H9 (cell line): ENCODE measurements at regions not wholly inside any gene's neighbourhood (a gene's known extent, or its start where the extent isn't known, plus 50 kb on each side); places are given as distances from the start of the nearest gene placed in this dataset.

Experiments used
- DNase-seq: peaks from one replicate; pipeline ENCODE4 v3.0.0-alpha.2; 2017
- H2AFZ ChIP-seq: one replicate; pipeline ENCODE4 v1.6.1; 2013; ENCODE audit warnings: mild to moderate bottlenecking, low read length, control low read depth, moderate library complexity
- H2AK5ac ChIP-seq: 2 replicates; pipeline ENCODE4 v1.6.1; 2013; ENCODE audit warnings: low read length, control low read depth, mixed read lengths; ENCODE audit not compliant: insufficient read length
- H2BK120ac ChIP-seq: one replicate; pipeline ENCODE4 v1.6.1; 2013; ENCODE audit warnings: low read depth, mild to moderate bottlenecking, low read length, control low read depth, inconsistent platforms; ENCODE audit not compliant: poor library complexity, severe bottlenecking
- H2BK12ac ChIP-seq: 2 replicates; pipeline ENCODE4 v1.6.1; 2013; ENCODE audit warnings: low read length, control low read depth, mixed read lengths, low read depth; ENCODE audit not compliant: insufficient read length
- H2BK15ac ChIP-seq: 2 replicates; pipeline ENCODE4 v1.6.1; 2013; ENCODE audit warnings: low read depth, low read length, control low read depth
- H2BK20ac ChIP-seq: one replicate; pipeline ENCODE4 v1.6.1; 2013; ENCODE audit warnings: low read depth, mild to moderate bottlenecking, low read length, control low read depth, inconsistent platforms; ENCODE audit not compliant: poor library complexity, severe bottlenecking
- H2BK5ac ChIP-seq: 2 replicates; pipeline ENCODE4 v1.6.1; 2013; ENCODE audit warnings: low read length, control low read depth, mixed read lengths; ENCODE audit not compliant: insufficient read length
- H3K14ac ChIP-seq: 2 replicates; pipeline ENCODE4 v1.6.1; 2013; ENCODE audit warnings: low read length, control low read depth; ENCODE audit not compliant: insufficient read depth
- H3K18ac ChIP-seq: 2 replicates; pipeline ENCODE4 v1.6.1; 2013; ENCODE audit warnings: low read depth, mild to moderate bottlenecking, mixed read lengths, low read length, control low read depth; ENCODE audit not compliant: insufficient read length
- H3K23ac ChIP-seq: 2 replicates; pipeline ENCODE4 v1.6.1; 2013; ENCODE audit warnings: low read length, control low read depth, mixed read lengths, low read depth; ENCODE audit not compliant: insufficient read length
- H3K23me2 ChIP-seq: 2 replicates; pipeline ENCODE4 v1.6.1; 2013; ENCODE audit warnings: low read depth, mild to moderate bottlenecking, mixed read lengths, low read length, control low read depth; ENCODE audit not compliant: insufficient read length, poor library complexity, severe bottlenecking
- H3K27ac ChIP-seq: 2 replicates; pipeline ENCODE4 v1.5.1; 2013; ENCODE audit warnings: low read length, control low read depth, mixed read lengths, low read depth; ENCODE audit not compliant: insufficient read length
- H3K27me3 ChIP-seq: 2 replicates; pipeline ENCODE4 v1.6.1; 2013; ENCODE audit warnings: low read length, control low read depth, inconsistent platforms; ENCODE audit not compliant: insufficient read depth
- H3K4ac ChIP-seq: 2 replicates; pipeline ENCODE4 v1.6.1; 2013; ENCODE audit warnings: low read depth, mild to moderate bottlenecking, control low read depth, inconsistent platforms, low read length, moderate library complexity
- H3K4me1 ChIP-seq: 2 replicates; pipeline ENCODE4 v1.6.1; 2013; ENCODE audit warnings: low read length, control low read depth, inconsistent platforms; ENCODE audit not compliant: insufficient read depth
- H3K4me2 ChIP-seq: 2 replicates; pipeline ENCODE4 v1.6.1; 2013; ENCODE audit warnings: low read length, control low read depth, mixed read lengths; ENCODE audit not compliant: insufficient read length, insufficient read depth
- H3K56ac ChIP-seq: 2 replicates; pipeline ENCODE4 v1.6.1; 2013; ENCODE audit warnings: low read depth, mild to moderate bottlenecking, mixed read lengths, low read length, control low read depth; ENCODE audit not compliant: insufficient read length
- H3K79me1 ChIP-seq: 2 replicates; pipeline ENCODE4 v1.6.1; 2013; ENCODE audit warnings: low read depth, mild to moderate bottlenecking, moderate library complexity, low read length, control low read depth, inconsistent platforms; ENCODE audit not compliant: insufficient read depth, poor library complexity, severe bottlenecking
- H3K79me2 ChIP-seq: 2 replicates; pipeline ENCODE4 v1.6.1; 2013; ENCODE audit warnings: low read length, control low read depth, inconsistent platforms; ENCODE audit not compliant: insufficient read depth
- H3K9ac ChIP-seq: 2 replicates; pipeline ENCODE4 v1.6.1; 2013; ENCODE audit warnings: low read length, control low read depth, mixed read lengths; ENCODE audit not compliant: insufficient read length; ENCODE audit errors: extremely low read depth
- H3K9me3 ChIP-seq: one replicate; pipeline ENCODE4 v1.6.1; 2013; ENCODE audit warnings: low read depth, low read length, inconsistent platforms; ENCODE audit not compliant: control insufficient read depth
- H3T11ph ChIP-seq: one replicate; pipeline ENCODE4 v1.6.1; 2013; ENCODE audit warnings: mild to moderate bottlenecking, low read length, control low read depth, inconsistent platforms
- H4K20me1 ChIP-seq: one replicate; pipeline ENCODE4 v1.6.1; 2013; ENCODE audit not compliant: control insufficient read depth, insufficient read length, insufficient read depth
- H4K5ac ChIP-seq: 2 replicates; pipeline ENCODE4 v1.6.1; 2013; ENCODE audit warnings: low read depth, mild to moderate bottlenecking, mixed read lengths, low read length, control low read depth; ENCODE audit not compliant: insufficient read length
- H4K8ac ChIP-seq: replicated peaks from 2 replicates; pipeline ENCODE4 v1.6.1; 2013; ENCODE audit warnings: low read length, control low read depth, mixed read lengths, low read depth; ENCODE audit not compliant: insufficient read length
- H4K91ac ChIP-seq: 2 replicates; pipeline ENCODE4 v1.6.1; 2013; ENCODE audit warnings: low read depth, mild to moderate bottlenecking, moderate library complexity, mixed read lengths, low read length, control low read depth; ENCODE audit not compliant: insufficient read length
- H3K27ac Mint-ChIP-seq, 3 experiments: 2 replicates in 2 of 3; 3 replicates in 1 of 3; pipeline ENCODE4 v1.8.0; 2020 to 2021; ENCODE audit warnings: mixed read lengths in 3 of 3, mild to moderate bottlenecking in 1 of 3, moderate library complexity in 1 of 3
- H3K27me3 Mint-ChIP-seq: 2 replicates; pipeline ENCODE4 v1.8.0; 2021; ENCODE audit warnings: low read depth, mild to moderate bottlenecking, moderate library complexity, mixed read lengths
- H3K36me3 Mint-ChIP-seq, 3 experiments: 2 replicates in 2 of 3; 3 replicates in 1 of 3; pipeline ENCODE4 v1.8.0; 2020 to 2021; ENCODE audit warnings: low read depth in 3 of 3, mixed read lengths in 3 of 3; ENCODE audit not compliant: insufficient read depth in 1 of 3
- H3K4me1 Mint-ChIP-seq, 2 experiments: 2 replicates each; pipeline ENCODE4 v1.8.0; 2020; ENCODE audit warnings: mixed read lengths in 2 of 2
- H3K4me3 Mint-ChIP-seq, 2 experiments: 2 replicates in 1 of 2; 3 replicates in 1 of 2; pipeline ENCODE4 v1.8.0; 2020 to 2021; ENCODE audit warnings: mild to moderate bottlenecking in 2 of 2, mixed read lengths in 2 of 2, moderate library complexity in 1 of 2
- H3K9me3 Mint-ChIP-seq, 2 experiments: 2 replicates in 1 of 2; 3 replicates in 1 of 2; pipeline ENCODE4 v1.8.0; 2020; ENCODE audit warnings: mild to moderate bottlenecking in 2 of 2, mixed read lengths in 2 of 2, moderate library complexity in 1 of 2
- CTCF ChIP-seq: fragments of 200-600 bp; sonication (generic); conservative IDR thresholded peaks from 3 replicates; pipeline ENCODE4 v1.8.0; 2021; ENCODE audit warnings: antibody characterized with exemption, mild to moderate bottlenecking
- WGBS: extraction: QIAGEN DNeasy Blood & Tissue Kit; methylation state at CpG from one replicate; pipeline ENCODE4 v1.1.7; 2013; ENCODE audit warnings: missing lambda C conversion rate, low lambda C conversion rate, mixed read lengths; ENCODE audit not compliant: insufficient read length; ENCODE audit errors: extremely low coverage; 5-methylcytosine and 5-hydroxymethylcytosine counted together

GRCh38 chr5:51661646-51662265 is 278.5 kb downstream of the ISL1 start:
- no peak overlapping the region for H2BK15ac ChIP-seq

More at GRCh38 chr5:51661646-51662265, 278.5 kb downstream of the ISL1 start:
- Histone ChIP-seq H3K79me2 (no peaks in the 10 kb centered on the region), H3K4me1 (no peaks in the 10 kb centered on the region), H3K23ac (no peak overlapping the region), H3K27me3 (no peaks in the 10 kb centered on the region), H3K79me1 (no peaks in the 10 kb centered on the region), H2BK12ac (no peak overlapping the region), H3K4me2 (no peak overlapping the region), H3K9ac (no peak overlapping the region), H3K27ac (no peak overlapping the region), H2BK20ac (no peak overlapping the region), H3K18ac (no peak overlapping the region), H3K56ac (no peak overlapping the region), H2AK5ac (no peak overlapping the region), H3K9me3 (no peaks in the 10 kb centered on the region), H4K91ac (no peak overlapping the region), H4K5ac (no peak overlapping the region), H2BK5ac (no peak overlapping the region), H2AFZ (no peak overlapping the region), H3K23me2 (no peaks in the 10 kb centered on the region), H3T11ph (no peak overlapping the region), H4K20me1 (no peaks in the 10 kb centered on the region), H3K4ac (no peak overlapping the region), H4K8ac (no peak overlapping the region), H3K14ac (no peak overlapping the region), H2BK120ac (no peak overlapping the region)
- DNase-seq, result no peak
- Mint-ChIP-seq H3K4me3 (no peak overlapping the region), H3K27me3 (no peaks in the 10 kb centered on the region), H3K9me3 (no peaks in the 10 kb centered on the region), H3K27ac (no peak overlapping the region), H3K4me1 (peaks cover 4 to 10% of the 10 kb centered on the region in 2 experiments), H3K36me3 (no peaks in the 10 kb centered on the region)
- no peak for TF ChIP-seq CTCF
- no CpG with 5 or more reads among the region's 2 CpGs for WGBS
